ENCODE measurements at regions not wholly inside any gene's neighbourhood (a gene's known extent, or its start where the extent isn't known, plus 50 kb on each side); places are given as distances from the start of the nearest gene placed in this dataset.

- CTCF ChIA-PET (ENCODE audit: low intra/inter-chr PET ratio): no interaction called here
- Histone ChIP-seq H3K4me3 (no peak overlapping the region), H2AFZ (ENCODE audit: low read depth, low read length) (peak overlapping the region; percentile 82), H3K9me1 (ENCODE audit: control insufficient read depth, insufficient read depth, low read length) (no peaks in the 10 kb centered on the region), H3K79me2 (ENCODE audit: control insufficient read depth, insufficient read depth, low read length) (no peaks in the 10 kb centered on the region), H3K9me3 (replicated peaks; ENCODE audit: control insufficient read depth, insufficient read depth, low read depth, low read length) (no peaks in the 10 kb centered on the region), H3K4me2 (ENCODE audit: insufficient read depth, low read length) (peak overlapping the region; percentile 16; the same call in 1 of the 2 replicates), H3K4me1 (replicated peaks in 1 of 2; ENCODE audit: control insufficient read depth in 2 of 2, insufficient read depth in 2 of 2, low read length in 2 of 2) (peaks cover 4 to 17% of the 10 kb centered on the region in 2 experiments; a peak in 3 of 5 replicates), H3K36me3 (ENCODE audit: control insufficient read depth, insufficient read depth, low read length) (no peaks in the 10 kb centered on the region), H3K9ac (ENCODE audit: insufficient read depth in 1 of 2, low read depth in 2 of 2, low read length in 2 of 2) (no peak overlapping the region), H3K27ac (ENCODE audit: extremely low read depth, low read depth, low read length) (no peak overlapping the region), H4K20me1 (replicated peaks; ENCODE audit: control insufficient read depth, insufficient read depth, low read length) (no peaks in the 10 kb centered on the region), H3K27me3 (ENCODE audit: control insufficient read depth in 2 of 2, insufficient read depth in 2 of 2, low read length in 2 of 2) (no peaks in the 10 kb centered on the region)
- intact Hi-C loops (cut with micrococcal nuclease) (no loop called here), in situ Hi-C loops (cut with MboI) (loop anchor here (10.0 kb wide), 1 partner anchor 51 kb away; no protein-coding TSS in a partner anchor)
- DNase-seq (ENCODE audit: extremely low read depth in 1 of 4, low spot score in 3 of 4) (peak in 2 of 4 experiments; percentile 32 to 47), ATAC-seq (peak; percentile 43), FAIRE-seq (no peak)
- no peak for TF ChIP-seq ZBTB5 (IDR thresholded peaks at IDR 0.05)
- 0 out of 2 replicates have a peak, but pooled peaks have one; percentile 4 for TF ChIP-seq PKNOX1 (IDR thresholded peaks at IDR 0.05)
- peak; percentile 33; the same call in 1 of the 2 replicates for TF ChIP-seq FOSL1 (tag; conservative IDR thresholded peaks at IDR 0.05)
- TF ChIP-seq CBFA2T3 (IDR thresholded peaks at IDR 0.05): peak; percentile 54
- 0 out of 2 replicates have a peak, but pooled peaks have one; percentile 9 for TF ChIP-seq CBFA2T2 (conservative IDR thresholded peaks at IDR 0.05)
- TF ChIP-seq HMBOX1 (IDR thresholded peaks at IDR 0.05): peak; percentile 80
- no peak for TF ChIP-seq ZFP30 (CRISPR knock-in tag; IDR thresholded peaks at IDR 0.05; ENCODE audit: borderline replicate concordance)
- BruUV-seq (replicated peaks): no TSS peak
- WGBS (ENCODE audit: insufficient coverage, low coverage, missing lambda C conversion rate): 13% methylated on average over 4 of the region's 4 CpGs
- POLR2A ChIA-PET: interaction anchor here (1.4 to 1.7 kb wide), 3 partner anchors 10 to 59 kb away, joined by 4 to 6 read pairs (median 5); no protein-coding TSS in a partner anchor
Observed at GRCh38 chr14:34003691-34004090, 52.8 kb upstream of the EGLN3 start.

All from K562 (cell line).